KMS-11 (cell line): ENCODE measurements at regions not wholly inside any gene's neighbourhood (a gene's known extent, or its start where the extent isn't known, plus 50 kb on each side); places are given as distances from the start of the nearest gene placed in this dataset.

Source experiments
- H2AFZ ChIP-seq: fragments of 200-600 bp; sonication (generic); 2 replicates; pipeline ENCODE4 v1.6.1; 2016; ENCODE audit warnings: antibody characterized with exemption, mixed run types, low read depth
- H3K27ac ChIP-seq: fragments of 200-600 bp; sonication (generic); 2 replicates; pipeline ENCODE4 v1.6.1; 2016; ENCODE audit warnings: mild to moderate bottlenecking, mixed run types
- H3K27me3 ChIP-seq: fragments of 200-600 bp; sonication (generic); 2 replicates; pipeline ENCODE4 v1.6.1; 2017; ENCODE audit warnings: mild to moderate bottlenecking, low read depth, mixed run types, moderate library complexity; ENCODE audit not compliant: insufficient read depth
- H3K36me3 ChIP-seq: fragments of 200-600 bp; sonication (generic); 2 replicates; pipeline ENCODE4 v1.6.1; 2017; ENCODE audit warnings: mild to moderate bottlenecking, mixed run types; ENCODE audit not compliant: insufficient read depth
- H3K4me1 ChIP-seq: fragments of 200-600 bp; sonication (generic); 2 replicates; pipeline ENCODE4 v1.6.1; 2016; ENCODE audit warnings: mild to moderate bottlenecking, low read depth, mixed run types; ENCODE audit not compliant: poor library complexity, severe bottlenecking
- H3K4me2 ChIP-seq: fragments of 200-600 bp; sonication (generic); 2 replicates; pipeline ENCODE4 v1.7.0; 2016; ENCODE audit warnings: mild to moderate bottlenecking, mixed run types
- H3K4me3 ChIP-seq: fragments of 200-600 bp; sonication (generic); IDR thresholded peaks from 2 replicates; pipeline ENCODE4 v1.6.1; 2017; ENCODE audit warnings: low read depth, low read length, mixed read lengths; ENCODE audit not compliant: insufficient read depth
- H3K79me2 ChIP-seq: fragments of 200-600 bp; sonication (generic); 2 replicates; pipeline ENCODE4 v1.6.1; 2016; ENCODE audit warnings: low read depth, mixed run types; ENCODE audit not compliant: insufficient read depth
- H3K9ac ChIP-seq: fragments of 200-600 bp; sonication (generic); 2 replicates; pipeline ENCODE4 v1.6.1; 2016; ENCODE audit warnings: mild to moderate bottlenecking, mixed run types
- H4K20me1 ChIP-seq: fragments of 200-600 bp; sonication (generic); 2 replicates; pipeline ENCODE4 v1.6.1; 2016; ENCODE audit warnings: mild to moderate bottlenecking, mixed run types; ENCODE audit not compliant: insufficient read depth
- CTCF ChIP-seq: fragments of 200-600 bp; sonication (generic); conservative IDR thresholded peaks from 2 replicates; pipeline ENCODE4 v1.6.1; 2017; ENCODE audit warnings: low read depth, mild to moderate bottlenecking, antibody characterized with exemption, low read length, moderate library complexity, mixed read lengths

GRCh38 chr9:119500072-119500771 lies 131.0 kb upstream of the BRINP1 start:
- Histone ChIP-seq H3K27ac (no peak overlapping the region), H3K27me3 (no peaks in the 10 kb centered on the region), H3K4me2 (no peak overlapping the region), H3K36me3 (no peaks in the 10 kb centered on the region), H3K4me3 (no peak overlapping the region), H3K4me1 (no peaks in the 10 kb centered on the region), H3K9ac (no peak overlapping the region), H2AFZ (no peak overlapping the region), H4K20me1 (no peaks in the 10 kb centered on the region), H3K79me2 (no peaks in the 10 kb centered on the region)
- no peak for TF ChIP-seq CTCF

- Histone ChIP-seq H4K20me1 (no peaks in the 10 kb centered on the region), H3K4me2 (no peak overlapping the region), H3K27ac (no peak overlapping the region), H3K4me1 (no peaks in the 10 kb centered on the region), H3K79me2 (no peaks in the 10 kb centered on the region), H3K9ac (no peak overlapping the region), H3K36me3 (no peaks in the 10 kb centered on the region), H2AFZ (no peak overlapping the region), H3K27me3 (no peaks in the 10 kb centered on the region; the same call in 1 of the 2 replicates), H3K4me3 (no peak overlapping the region)
- no peak for TF ChIP-seq CTCF
Measured at GRCh38 chr9:119487118-119487827, 118.0 kb upstream of the BRINP1 start.

GRCh38 chr9:119483153-119483552 lies 113.9 kb upstream of the BRINP1 start:
- no peaks in the 10 kb centered on the region for H3K79me2 ChIP-seq
- H3K4me1 ChIP-seq: no peaks in the 10 kb centered on the region
- H3K9ac ChIP-seq: no peak overlapping the region
- H3K27ac ChIP-seq: no peak overlapping the region
- no peak overlapping the region for H3K4me3 ChIP-seq
- H3K36me3 ChIP-seq: no peaks in the 10 kb centered on the region
- H3K27me3 ChIP-seq: no peaks in the 10 kb centered on the region; the same call in 1 of the 2 replicates
- H4K20me1 ChIP-seq: no peaks in the 10 kb centered on the region
- H2AFZ ChIP-seq: no peak overlapping the region
- no peak overlapping the region for H3K4me2 ChIP-seq
- TF ChIP-seq CTCF: no peak

GRCh38 chr9:119477197-119477596 lies 108.0 kb upstream of the BRINP1 start:
- no peaks in the 10 kb centered on the region for H3K79me2 ChIP-seq
- H3K9ac ChIP-seq: no peak overlapping the region
- H3K27ac ChIP-seq: no peak overlapping the region
- H3K36me3 ChIP-seq: no peaks in the 10 kb centered on the region
- no peak overlapping the region for H3K4me3 ChIP-seq
- no peaks in the 10 kb centered on the region for H4K20me1 ChIP-seq
- H3K4me2 ChIP-seq: no peak overlapping the region
- TF ChIP-seq CTCF: no peak
- H3K4me1 ChIP-seq: no peaks in the 10 kb centered on the region
- no peaks in the 10 kb centered on the region for H3K27me3 ChIP-seq
- H2AFZ ChIP-seq: no peak overlapping the region
